B cell (primary cell): ENCODE measurements at regions not wholly inside any gene's neighbourhood (a gene's known extent, or its start where the extent isn't known, plus 50 kb on each side); places are given as distances from the start of the nearest gene placed in this dataset.

ENCODE experiments used
- ATAC-seq: fragments of 200-7000 bp; cut with Tn5 transposase; one replicate; pipeline ENCODE4 v1.10.0; 2021; ENCODE audit warnings: low read depth, mild to moderate bottlenecking, moderate number of reproducible peaks, moderate library complexity
- CTCF ChIA-PET: fragments of 350-600 bp; sonication (Branson Sonifier 250); formaldehyde crosslinking; loops from one replicate; lab custom pipeline; 2021; ENCODE audit warnings: antibody characterized with exemption, inconsistent platforms; lab: Charles Lee
- POLR2A ChIA-PET: fragments of 350-600 bp; sonication (Branson Sonifier 250); formaldehyde crosslinking; loops from one replicate; lab custom pipeline; 2021; ENCODE audit warnings: antibody characterized with exemption; lab: Charles Lee
- DNase-seq: peaks from one replicate; pipeline ENCODE4 v3.0.0; 2013
- H2AFZ ChIP-seq: 2 replicates; pipeline ENCODE4 v1.6.1; 2012; ENCODE audit warnings: mild to moderate bottlenecking, low read depth, low read length; ENCODE audit not compliant: insufficient read depth, poor library complexity, severe bottlenecking
- H3K27ac ChIP-seq, 2 donors: 1 replicate in 1 of 2; 2 replicates in 1 of 2; pipeline ENCODE4 v1.5.1; 2012 to 2013; ENCODE audit warnings: low read length in 2 of 2, mild to moderate bottlenecking in 2 of 2, moderate library complexity in 1 of 2
- H3K27me3 ChIP-seq, 4 experiments: fragments of 200-600 bp in 1 of 4; sonication (generic) in 1 of 4; replicated peaks in 1 of 4; 1 replicate in 2 of 4; 2 replicates in 2 of 4; pipeline versions ENCODE4 v1.6.1 to v1.7.0; 2013 to 2016; ENCODE audit warnings: low read length in 3 of 4, mild to moderate bottlenecking in 2 of 4, mixed read lengths in 1 of 4, moderate library complexity in 1 of 4; ENCODE audit not compliant: insufficient read depth in 4 of 4, control insufficient read depth in 3 of 4; ENCODE audit errors: control extremely low read depth in 1 of 4
- H3K36me3 ChIP-seq, 2 experiments: replicated peaks in 1 of 2; 1 replicate in 1 of 2; 2 replicates in 1 of 2; pipeline versions ENCODE4 v1.6.1 to v1.7.1; 2013; ENCODE audit warnings: low read length in 1 of 2; ENCODE audit not compliant: insufficient read depth in 2 of 2, control insufficient read depth in 1 of 2; ENCODE audit errors: control extremely low read depth in 1 of 2, extremely low read depth in 1 of 2
- H3K4me1 ChIP-seq, 2 donors: fragments of 200-600 bp in 1 of 2; sonication (generic) in 1 of 2; 1 replicate in 1 of 2; 2 replicates in 1 of 2; pipeline versions ENCODE4 v1.5.1 to v1.6.1; 2013 to 2017; ENCODE audit warnings: low read length in 2 of 2; ENCODE audit not compliant: control insufficient read depth in 2 of 2, insufficient read depth in 2 of 2
- H3K4me2 ChIP-seq: replicated peaks from 2 replicates; pipeline ENCODE3; 2012; ENCODE audit warnings: mild to moderate bottlenecking, low read depth, low read length; ENCODE audit not compliant: poor library complexity, severe bottlenecking
- H3K4me3 ChIP-seq, 5 experiments: fragments of 200-600 bp in 1 of 5; sonication (generic) in 1 of 5; 1 replicate in 3 of 5; 2 replicates in 2 of 5; pipeline versions ENCODE4 v1.5.1 to v1.7.0; 2011 to 2016; ENCODE audit warnings: low read length in 4 of 5, mild to moderate bottlenecking in 4 of 5, low read depth in 2 of 5, control low read depth in 1 of 5, moderate library complexity in 1 of 5; ENCODE audit not compliant: insufficient read depth in 1 of 5; ENCODE audit errors: control extremely low read depth in 1 of 5, extremely low read depth in 1 of 5
- H3K79me2 ChIP-seq: fragments of 200-600 bp; sonication (generic); one replicate; pipeline ENCODE4 v1.6.0; 2016; ENCODE audit warnings: low read length; ENCODE audit not compliant: control insufficient read depth, insufficient read depth
- H3K9ac ChIP-seq: fragments of 200-600 bp; sonication (generic); 2 replicates; pipeline ENCODE4 v1.6.1; 2017; ENCODE audit warnings: mild to moderate bottlenecking, low read length, moderate library complexity
- H3K9me3 ChIP-seq, 3 donors: one replicate each; pipeline versions ENCODE4 v1.6.1 to v1.7.1; 2013; ENCODE audit warnings: low read length in 2 of 3; ENCODE audit not compliant: control insufficient read depth in 2 of 3, insufficient read depth in 1 of 3; ENCODE audit errors: control extremely low read depth in 1 of 3
- H4K20me1 ChIP-seq: 2 replicates; pipeline ENCODE4 v1.6.0; 2012; ENCODE audit warnings: mild to moderate bottlenecking, low read length; ENCODE audit not compliant: insufficient read depth, control insufficient read depth, poor library complexity, severe bottlenecking
- H3K27ac Mint-ChIP-seq: one replicate; pipeline ENCODE4 v1.8.0; 2021; ENCODE audit warnings: mixed read lengths
- H3K27me3 Mint-ChIP-seq: one replicate; pipeline ENCODE4 v1.8.0; 2021; ENCODE audit warnings: mixed read lengths
- H3K4me1 Mint-ChIP-seq: one replicate; pipeline ENCODE4 v1.8.0; 2021; ENCODE audit warnings: mixed read lengths
- H3K4me3 Mint-ChIP-seq: one replicate; pipeline ENCODE4 v1.8.0; 2021; ENCODE audit warnings: mixed read lengths
- H3K9me3 Mint-ChIP-seq: one replicate; pipeline ENCODE4 v1.8.0; 2022; ENCODE audit warnings: mixed read lengths; ENCODE audit not compliant: insufficient read depth
- CTCF ChIP-seq: fragments of 200-600 bp; IDR thresholded peaks from one replicate; pipeline ENCODE4 v1.8.0; 2022; ENCODE audit warnings: antibody characterized with exemption, mild to moderate bottlenecking
- EZH2 ChIP-seq: IDR thresholded peaks from 2 replicates; pipeline ENCODE4 v1.6.1; 2012; ENCODE audit warnings: borderline replicate concordance, low read depth, mild to moderate bottlenecking, moderate library complexity, low read length; ENCODE audit not compliant: insufficient read depth, poor library complexity, severe bottlenecking
- WGBS: methylation state at CpG from one replicate; pipeline ENCODE4 v1.1.5; 2013; ENCODE audit warnings: missing lambda C conversion rate; ENCODE audit not compliant: insufficient coverage; 5-methylcytosine and 5-hydroxymethylcytosine counted together
- intact Hi-C: fragments of 100-400 bp; cut with micrococcal nuclease; formaldehyde crosslinking; loops from one replicate; pipeline ENCODE4 v1.10.0; 2022

DNA sequence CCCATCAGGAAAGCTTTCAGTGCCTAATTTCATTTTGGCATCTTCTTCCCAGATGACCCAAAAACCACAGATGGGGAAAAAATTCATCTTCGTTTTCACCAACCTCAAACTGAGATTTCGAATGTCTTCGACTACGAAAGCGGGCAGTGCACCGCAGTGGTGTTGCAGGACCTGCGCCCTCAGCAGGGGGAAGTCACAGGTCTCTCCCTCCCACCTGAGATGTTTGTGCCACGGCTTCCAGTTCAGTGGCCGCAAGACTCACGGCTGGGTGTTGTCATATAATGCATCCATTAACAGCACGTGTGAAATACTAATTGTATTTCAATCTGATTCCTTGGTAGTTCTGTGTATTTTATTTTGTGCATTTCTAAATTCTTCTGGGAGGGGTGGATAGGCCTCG, 66.2 kb upstream of the SALL3 start:
- Histone ChIP-seq H3K36me3 (no peaks in the 10 kb centered on the region), H3K4me3 (no peak overlapping the region), H2AFZ (no peak overlapping the region), H3K27me3 (no peaks in the 10 kb centered on the region), H3K9ac (no peak overlapping the region), H3K79me2 (no peaks in the 10 kb centered on the region), H3K4me2 (no peak overlapping the region), H3K9me3 (peaks cover 0 to 27% (median 0%) of the 10 kb centered on the region in 3 donors), H4K20me1 (no peaks in the 10 kb centered on the region), H3K27ac (no peak overlapping the region), H3K4me1 (no peaks in the 10 kb centered on the region)
- ChIA-PET CTCF (no interaction called here), POLR2A (no interaction called here)
- TF ChIP-seq EZH2 (no peak), CTCF (no peak)
- 94% methylated on average over 7 of the region's 12 CpGs for WGBS
- Mint-ChIP-seq H3K4me1 (no peaks in the 10 kb centered on the region), H3K27ac (no peak overlapping the region), H3K27me3 (no peaks in the 10 kb centered on the region), H3K4me3 (no peak overlapping the region), H3K9me3 (peaks cover 4% of the 10 kb centered on the region)
- ATAC-seq, result no peak
- intact Hi-C loops, result no loop called here
- DNase-seq, result no peak

- CTCF ChIA-PET, result no interaction called here
- WGBS, result 93% methylated on average over 15 of the region's 15 CpGs
- H3K4me3 Mint-ChIP-seq, result no peak overlapping the region
Measured at GRCh38 chr18:78913830-78914231, 65.8 kb upstream of the SALL3 start.

More at GRCh38 chr18:78913830-78914231, 65.8 kb upstream of the SALL3 start:
- intact Hi-C loops, result no loop called here
- H3K9me3 Mint-ChIP-seq, result peaks cover 4% of the 10 kb centered on the region
- Histone ChIP-seq H3K27me3 (no peaks in the 10 kb centered on the region), H2AFZ (no peak overlapping the region), H3K36me3 (no peaks in the 10 kb centered on the region), H3K27ac (no peak overlapping the region), H3K9me3 (peaks cover 0 to 27% (median 0%) of the 10 kb centered on the region in 3 donors), H3K9ac (no peak overlapping the region), H3K4me2 (no peak overlapping the region), H3K4me1 (no peaks in the 10 kb centered on the region), H3K79me2 (no peaks in the 10 kb centered on the region), H4K20me1 (no peaks in the 10 kb centered on the region), H3K4me3 (no peak overlapping the region)
- no peak overlapping the region for H3K27ac Mint-ChIP-seq
- H3K4me1 Mint-ChIP-seq, result no peaks in the 10 kb centered on the region
- ATAC-seq, result no peak
- TF ChIP-seq EZH2 (no peak), CTCF (no peak)
- H3K27me3 Mint-ChIP-seq, result no peaks in the 10 kb centered on the region
- POLR2A ChIA-PET, result no interaction called here
- DNase-seq, result no peak
